Activated CD4-positive, alpha-beta T cell treated with anti-CD3 and anti-CD28 coated beads, Interleukin-2, Interleukin-6, amounts not matched to agents 100 ng/mL and 50 ng/mL, durations not matched to agents 16 hours and 8 hours (primary cell): ENCODE measurements at regions not wholly inside any gene's neighbourhood (a gene's known extent, or its start where the extent isn't known, plus 50 kb on each side); places are given as distances from the start of the nearest gene placed in this dataset.
"Not testable (repeated sequence)": the region's sequence is repeated elsewhere in the genome, so short reads cannot be mapped to it uniquely, and the experiment has no call there.

Source experiments
- DNase-seq: peaks from one replicate; pipeline ENCODE4 v3.0.0-alpha.2; 2020

GRCh38 chr11:129503646-129504045, 128.0 kb downstream of the BARX2 start:
- no peak for DNase-seq

GRCh38 chr11:129505266-129505665, 129.6 kb downstream of the BARX2 start:
- no peak for DNase-seq

GRCh38 chr11:129508163-129508562, 132.5 kb downstream of the BARX2 start:
- no peak for DNase-seq

- no peak for DNase-seq
These were observed 152.6 kb downstream of the BARX2 start for GRCh38 chr11:129528296-129528695.

- DNase-seq = no peak
These were observed 154.7 kb downstream of the BARX2 start for GRCh38 chr11:129530154-129530895.

GRCh38 chr11:129533395-129533794, 157.7 kb downstream of the BARX2 start:
- no peak for DNase-seq

- DNase-seq = no peak
These were observed 160.7 kb downstream of the BARX2 start for GRCh38 chr11:129536338-129536737.

GRCh38 chr11:129538323-129538722, 162.7 kb downstream of the BARX2 start:
- no peak for DNase-seq

- no peak for DNase-seq
These were observed 168.1 kb downstream of the BARX2 start for GRCh38 chr11:129543515-129544290.

- DNase-seq = no peak
These were observed 169.0 kb downstream of the BARX2 start for GRCh38 chr11:129544691-129545090.

- DNase-seq = no peak
These were observed 170.6 kb downstream of the BARX2 start for GRCh38 chr11:129546266-129546665.

GRCh38 chr11:129557421-129557820, 181.8 kb downstream of the BARX2 start:
- DNase-seq = no peak

GRCh38 chr11:129569007-129569406, 193.4 kb downstream of the BARX2 start:
- no peak for DNase-seq

- not testable (repeated sequence) for DNase-seq
These were observed 197.0 kb downstream of the BARX2 start for GRCh38 chr11:129572667-129573066.

- no peak for DNase-seq
These were observed 197.5 kb downstream of the BARX2 start for GRCh38 chr11:129573161-129573560.

GRCh38 chr11:129574431-129574830, 198.8 kb downstream of the BARX2 start:
- DNase-seq = no peak

GRCh38 chr11:129576652-129577051, 201.0 kb downstream of the BARX2 start:
- DNase-seq = no peak

- DNase-seq = no peak
These were observed 202.4 kb downstream of the BARX2 start for GRCh38 chr11:129578006-129578405.

GRCh38 chr11:129580278-129580677, 204.6 kb downstream of the BARX2 start:
- DNase-seq = no peak

GRCh38 chr11:129584316-129584715, 208.7 kb downstream of the BARX2 start:
- DNase-seq = no peak

- no peak for DNase-seq
These were observed 213.7 kb downstream of the BARX2 start for GRCh38 chr11:129589190-129589860.

GRCh38 chr11:129590030-129590752, 214.5 kb downstream of the BARX2 start:
- DNase-seq = no peak
